ENCODE measurements at regions not wholly inside any gene's neighbourhood (a gene's known extent, or its start where the extent isn't known, plus 50 kb on each side); places are given as distances from the start of the nearest gene placed in this dataset.

GRCh38 chr5:124161266-124161665 is 585.2 kb downstream of the ZNF608 start:
- H3K4me3 ChIP-seq = no peak overlapping the region
- H3K27ac ChIP-seq = no peak overlapping the region
- no peak for TF ChIP-seq CTCF (IDR thresholded peaks at IDR 0.05)
- no peaks in the 10 kb centered on the region for H3K4me1 ChIP-seq (ENCODE audit: control insufficient read depth in 1 of 2, low read depth in 2 of 2)
- H3K27me3 ChIP-seq (replicated peaks; ENCODE audit: insufficient read depth) = no peaks in the 10 kb centered on the region
- ATAC-seq (ENCODE audit: insufficient number of reproducible peaks, low FRiP score, low read depth) (no peak), DNase-seq (ENCODE audit: low spot score) (no peak)
- H3K36me3 ChIP-seq = no peaks in the 10 kb centered on the region
- no peaks in the 10 kb centered on the region for H3K9me3 ChIP-seq

GRCh38 chr5:124160265-124160664 is 586.2 kb downstream of the ZNF608 start:
- Histone ChIP-seq H3K27me3 (replicated peaks; ENCODE audit: insufficient read depth) (no peaks in the 10 kb centered on the region), H3K4me3 (no peak overlapping the region), H3K4me1 (ENCODE audit: control insufficient read depth in 1 of 2, low read depth in 2 of 2) (no peaks in the 10 kb centered on the region), H3K9me3 (peaks cover 7% of the 10 kb centered on the region), H3K27ac (no peak overlapping the region), H3K36me3 (no peaks in the 10 kb centered on the region)
- DNase-seq (ENCODE audit: low spot score) = no peak
- ATAC-seq (ENCODE audit: insufficient number of reproducible peaks, low FRiP score, low read depth) = no peak
- no peak for TF ChIP-seq CTCF (IDR thresholded peaks at IDR 0.05)

GRCh38 chr5:124157320-124157719 is 589.1 kb downstream of the ZNF608 start:
- ATAC-seq (ENCODE audit: insufficient number of reproducible peaks, low FRiP score, low read depth) (no peak), DNase-seq (ENCODE audit: low spot score) (no peak)
- Histone ChIP-seq H3K27me3 (replicated peaks; ENCODE audit: insufficient read depth) (no peaks in the 10 kb centered on the region), H3K4me3 (peak overlapping the region; percentile 49), H3K9me3 (peaks cover 23% of the 10 kb centered on the region), H3K36me3 (no peaks in the 10 kb centered on the region), H3K4me1 (ENCODE audit: control insufficient read depth in 1 of 2, low read depth in 2 of 2) (no peaks in the 10 kb centered on the region), H3K27ac (no peak overlapping the region)
- TF ChIP-seq CTCF (IDR thresholded peaks at IDR 0.05) = no peak

GRCh38 chr5:124156415-124156996 is 589.9 kb downstream of the ZNF608 start:
- Histone ChIP-seq H3K27ac (no peak overlapping the region), H3K9me3 (peaks cover 23% of the 10 kb centered on the region), H3K4me1 (ENCODE audit: control insufficient read depth in 1 of 2, low read depth in 2 of 2) (no peaks in the 10 kb centered on the region), H3K27me3 (replicated peaks; ENCODE audit: insufficient read depth) (no peaks in the 10 kb centered on the region), H3K4me3 (no peak overlapping the region), H3K36me3 (no peaks in the 10 kb centered on the region)
- ATAC-seq (ENCODE audit: insufficient number of reproducible peaks, low FRiP score, low read depth) = no peak
- TF ChIP-seq CTCF (IDR thresholded peaks at IDR 0.05) = no peak
- no peak for DNase-seq (ENCODE audit: low spot score)

- H3K36me3 ChIP-seq = no peaks in the 10 kb centered on the region
These were observed 591.7 kb downstream of the ZNF608 start for GRCh38 chr5:124154714-124155113.

More at GRCh38 chr5:124154714-124155113, 591.7 kb downstream of the ZNF608 start:
- H3K27me3 ChIP-seq (replicated peaks; ENCODE audit: insufficient read depth) = no peaks in the 10 kb centered on the region
- H3K4me1 ChIP-seq (ENCODE audit: control insufficient read depth in 1 of 2, low read depth in 2 of 2) = no peaks in the 10 kb centered on the region
- no peak for ATAC-seq (ENCODE audit: insufficient number of reproducible peaks, low FRiP score, low read depth)
- DNase-seq (ENCODE audit: low spot score) = no peak
- H3K4me3 ChIP-seq = no peak overlapping the region
- peaks cover 23% of the 10 kb centered on the region for H3K9me3 ChIP-seq
- TF ChIP-seq CTCF (IDR thresholded peaks at IDR 0.05) = no peak
- no peak overlapping the region for H3K27ac ChIP-seq

Measured in thoracic aorta (tissue), 2 donors.